NOMO-1 (cell line): ENCODE measurements at regions not wholly inside any gene's neighbourhood (a gene's known extent, or its start where the extent isn't known, plus 50 kb on each side); places are given as distances from the start of the nearest gene placed in this dataset.
"Not testable (repeated sequence)": the region's sequence is repeated elsewhere in the genome, so short reads cannot be mapped to it uniquely, and the experiment has no call there.

Source experiments
- DNase-seq, 2 experiments: peaks; one replicate each; lab custom pipeline; 2025; ENCODE audit not compliant: unreplicated experiment in 2 of 2; lab: John Stamatoyannopoulos, UW

DNA sequence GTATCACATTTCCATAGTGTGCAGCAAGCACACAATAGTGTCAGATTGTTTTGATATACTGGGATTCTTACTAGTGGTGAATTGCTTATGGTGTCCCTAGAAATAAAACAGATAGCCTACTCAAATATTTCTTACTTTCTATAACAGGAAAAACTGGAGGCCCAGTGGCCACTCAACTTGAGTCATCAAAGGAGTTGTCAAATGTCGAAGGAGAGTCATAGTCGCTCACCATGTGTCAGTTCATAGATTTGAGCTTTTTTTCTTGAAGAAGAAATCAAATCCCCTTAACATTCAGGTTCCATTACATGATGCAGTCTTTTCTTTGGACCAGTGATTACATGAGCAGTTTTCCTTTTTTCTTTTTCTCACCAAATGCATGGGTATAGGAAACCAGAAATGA, 1271.0 kb downstream of the RAPGEF2 start:
- DNase-seq: no peak

DNA sequence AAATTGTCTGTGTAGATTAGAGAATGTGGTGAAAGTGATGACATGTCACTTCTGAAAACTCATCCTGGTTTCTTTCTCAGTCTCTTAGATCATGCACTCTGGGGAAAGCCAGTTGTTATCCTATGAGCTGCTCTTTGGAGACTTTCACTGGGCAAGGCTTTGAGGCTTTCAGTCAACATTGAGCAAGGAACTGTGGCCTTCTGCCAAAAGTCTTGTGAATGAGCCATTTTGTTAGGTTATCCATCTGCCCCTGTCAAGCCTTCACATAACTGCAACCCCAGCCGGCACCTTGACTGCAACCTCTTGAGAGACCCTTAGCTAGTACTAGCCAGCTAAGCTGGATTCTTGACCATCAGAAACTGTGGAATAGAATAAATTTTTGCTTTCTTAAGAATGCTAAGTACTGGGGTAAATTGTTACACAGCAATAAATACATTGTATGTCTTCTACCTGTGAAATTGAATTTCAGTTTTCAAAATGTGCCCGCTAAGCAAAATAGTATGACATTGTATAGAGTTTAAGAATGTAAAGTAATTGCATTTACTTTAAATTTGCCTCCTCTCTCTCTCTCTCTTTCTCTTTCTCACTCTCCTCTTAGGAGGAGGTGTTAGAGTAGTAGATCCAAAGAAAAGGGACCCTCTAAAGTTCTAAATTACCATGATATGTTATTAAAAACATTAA, 1273.0 kb downstream of the RAPGEF2 start:
- no peak for DNase-seq

DNA sequence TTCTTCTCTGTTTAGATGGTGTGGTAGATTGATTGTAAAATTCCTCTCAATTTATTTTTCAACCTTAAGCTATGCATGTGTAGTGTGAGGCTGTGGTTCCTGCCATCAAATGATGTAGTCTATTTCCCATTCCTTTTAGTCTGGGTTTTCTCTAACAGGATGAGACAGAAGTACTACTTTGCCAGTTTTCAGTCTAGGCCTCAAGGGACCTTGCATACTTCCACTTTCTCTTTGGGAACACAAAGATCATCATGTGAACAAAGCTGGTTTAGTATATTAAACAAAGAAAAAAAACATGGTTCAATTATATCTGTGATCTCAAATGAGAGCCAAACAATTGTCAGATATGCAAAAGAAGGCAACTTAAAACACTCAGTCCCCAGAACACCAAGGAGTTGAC, 1284.0 kb downstream of the RAPGEF2 start:
- DNase-seq: no peak

DNA sequence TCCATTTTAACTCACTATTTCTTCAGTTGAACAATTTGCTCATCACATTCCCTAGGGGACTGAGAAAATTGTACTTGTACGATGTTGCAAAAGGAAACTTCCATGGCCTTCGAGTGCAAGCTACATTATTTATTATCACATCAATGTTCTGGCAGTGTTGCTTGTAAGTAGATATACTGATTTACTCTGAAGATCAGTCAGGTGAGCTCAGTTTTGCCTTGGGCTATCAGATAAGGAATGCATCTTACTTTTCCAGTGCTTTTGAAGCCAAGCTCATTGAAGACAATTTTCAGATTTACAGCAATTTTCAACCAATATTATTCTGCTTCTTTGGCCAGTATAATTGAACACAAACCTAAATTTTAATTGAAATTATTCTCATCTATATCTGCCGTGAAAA, 1296.9 kb downstream of the RAPGEF2 start:
- no peak for DNase-seq

DNA sequence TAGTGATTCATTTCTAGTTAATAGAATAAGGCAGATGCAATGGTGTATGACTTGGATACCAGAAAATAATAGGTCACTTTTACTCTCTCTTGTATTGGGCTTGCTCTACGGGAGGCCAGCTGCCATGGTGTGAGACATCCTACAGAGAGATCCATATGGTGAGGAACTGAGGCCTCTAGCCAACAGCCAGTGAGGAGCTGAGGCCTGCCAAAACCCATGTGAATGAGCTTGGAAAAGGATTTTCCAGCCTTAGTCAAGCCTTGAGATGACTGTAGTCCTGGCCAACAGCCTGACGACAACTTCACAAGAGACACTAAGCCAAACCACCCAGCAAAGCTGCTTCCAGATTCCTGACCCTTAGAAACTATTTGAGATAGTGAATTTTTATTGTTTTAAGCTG, 1300.2 kb downstream of the RAPGEF2 start:
- DNase-seq: no peak

DNA sequence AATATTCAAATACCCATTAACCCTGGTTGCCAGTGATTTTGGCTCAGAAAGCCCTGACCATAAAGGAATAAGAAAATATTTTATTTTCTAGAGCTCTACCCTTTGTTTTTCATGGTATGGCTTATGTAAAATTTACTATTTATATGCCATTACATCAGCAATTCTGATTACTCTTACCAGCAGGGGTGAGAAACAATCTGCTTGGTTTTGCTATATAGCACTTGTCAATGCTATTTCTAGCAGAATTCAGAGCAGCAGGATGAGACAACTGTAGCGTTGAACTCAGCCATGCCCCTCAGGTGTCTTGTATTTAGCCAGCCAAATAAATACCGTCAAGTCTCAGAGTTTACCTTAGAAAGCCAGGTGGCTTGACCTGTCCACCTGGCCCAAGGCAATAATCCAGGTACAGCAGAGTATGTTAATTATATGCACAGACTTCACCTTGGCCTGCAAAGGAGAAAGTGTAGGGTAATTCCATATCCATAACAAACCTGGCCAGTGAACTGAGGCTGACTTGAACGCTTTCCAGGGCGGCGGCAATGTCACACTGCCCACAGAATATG, 1303.5 kb downstream of the RAPGEF2 start:
- no peak for DNase-seq

DNA sequence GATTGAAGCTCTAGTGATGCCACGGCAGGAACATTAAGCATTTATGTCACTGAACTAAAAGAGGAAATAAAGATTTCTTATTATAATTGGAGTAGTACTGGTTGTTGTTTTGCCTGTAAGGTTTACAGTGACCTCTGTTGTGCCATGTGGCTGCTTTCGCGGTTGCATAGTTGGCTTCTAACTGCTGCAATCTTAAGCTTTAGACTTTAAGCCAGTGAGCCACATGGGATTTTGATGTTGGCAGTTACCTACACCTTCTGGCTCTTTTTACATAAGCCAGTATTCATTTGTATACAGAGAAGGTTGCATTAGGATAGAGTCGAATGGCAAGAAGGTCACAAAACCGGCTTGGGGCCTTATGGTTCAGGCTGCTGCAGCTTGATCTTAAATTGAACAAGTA, 1311.6 kb downstream of the RAPGEF2 start:
- no peak for DNase-seq

DNA sequence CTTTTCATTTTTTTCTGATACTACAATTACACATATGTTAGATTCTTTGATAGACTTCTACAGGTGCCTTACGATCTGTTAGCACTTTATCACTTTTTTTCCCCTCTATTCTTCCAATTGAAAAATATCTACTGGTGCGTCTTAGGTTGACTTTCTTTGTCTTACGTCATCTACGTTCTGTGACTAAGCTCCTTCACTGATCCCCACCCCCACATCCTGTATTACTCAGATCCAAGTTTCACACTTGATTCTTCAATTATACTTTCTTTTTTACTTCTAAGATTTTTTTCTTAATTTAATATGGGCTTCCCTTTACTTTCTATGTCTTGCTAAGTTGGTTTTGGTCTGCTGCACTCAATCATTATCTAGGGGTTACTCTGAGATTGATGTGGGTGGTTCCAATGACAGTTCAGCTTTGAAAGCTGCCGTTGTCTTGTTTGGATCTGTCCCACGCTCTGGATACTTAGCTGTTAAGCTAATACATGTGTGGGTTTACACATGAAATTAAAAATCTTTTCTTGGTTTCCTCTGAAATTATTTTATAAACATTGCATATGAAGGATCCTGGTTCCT, 1321.1 kb downstream of the RAPGEF2 start:
- DNase-seq: no peak

DNA sequence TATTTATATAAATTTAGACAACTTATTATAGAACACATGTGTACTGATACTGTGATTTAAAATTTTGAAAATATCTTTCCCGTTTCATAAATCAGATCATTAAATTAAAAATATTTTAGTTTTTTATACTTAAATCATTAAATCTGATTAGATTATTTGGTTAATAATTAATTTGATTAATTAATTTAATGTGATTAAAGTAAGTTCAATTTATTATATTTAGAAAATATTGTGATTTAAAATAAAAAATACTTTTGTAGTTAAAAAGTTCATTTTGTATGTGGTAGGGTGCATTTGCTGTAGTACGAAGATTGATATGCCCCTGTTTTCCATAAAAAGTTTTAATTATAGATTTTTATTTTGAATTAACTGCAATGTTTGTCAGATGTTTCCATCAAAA, 1323.4 kb downstream of the RAPGEF2 start:
- no peak for DNase-seq

DNA sequence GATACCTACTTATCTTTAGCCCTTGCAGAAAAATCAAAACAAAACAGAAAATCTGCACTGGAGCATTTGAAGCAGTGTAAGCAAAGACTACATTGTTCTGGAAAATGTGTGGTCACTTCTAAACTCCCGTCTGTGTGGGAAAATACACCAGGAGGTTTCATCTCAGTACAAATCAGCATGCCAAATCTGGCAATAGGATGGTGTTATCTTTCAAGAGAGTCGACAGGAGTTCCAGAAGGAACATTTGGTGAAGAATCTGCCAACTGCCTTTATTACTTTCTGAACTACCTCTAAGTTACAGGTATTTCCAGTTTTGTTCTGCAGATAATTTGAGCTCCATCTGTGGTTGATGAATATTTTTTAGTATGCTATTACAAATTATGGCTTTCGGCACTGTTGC, 1348.0 kb downstream of the RAPGEF2 start:
- DNase-seq: no peak

DNA sequence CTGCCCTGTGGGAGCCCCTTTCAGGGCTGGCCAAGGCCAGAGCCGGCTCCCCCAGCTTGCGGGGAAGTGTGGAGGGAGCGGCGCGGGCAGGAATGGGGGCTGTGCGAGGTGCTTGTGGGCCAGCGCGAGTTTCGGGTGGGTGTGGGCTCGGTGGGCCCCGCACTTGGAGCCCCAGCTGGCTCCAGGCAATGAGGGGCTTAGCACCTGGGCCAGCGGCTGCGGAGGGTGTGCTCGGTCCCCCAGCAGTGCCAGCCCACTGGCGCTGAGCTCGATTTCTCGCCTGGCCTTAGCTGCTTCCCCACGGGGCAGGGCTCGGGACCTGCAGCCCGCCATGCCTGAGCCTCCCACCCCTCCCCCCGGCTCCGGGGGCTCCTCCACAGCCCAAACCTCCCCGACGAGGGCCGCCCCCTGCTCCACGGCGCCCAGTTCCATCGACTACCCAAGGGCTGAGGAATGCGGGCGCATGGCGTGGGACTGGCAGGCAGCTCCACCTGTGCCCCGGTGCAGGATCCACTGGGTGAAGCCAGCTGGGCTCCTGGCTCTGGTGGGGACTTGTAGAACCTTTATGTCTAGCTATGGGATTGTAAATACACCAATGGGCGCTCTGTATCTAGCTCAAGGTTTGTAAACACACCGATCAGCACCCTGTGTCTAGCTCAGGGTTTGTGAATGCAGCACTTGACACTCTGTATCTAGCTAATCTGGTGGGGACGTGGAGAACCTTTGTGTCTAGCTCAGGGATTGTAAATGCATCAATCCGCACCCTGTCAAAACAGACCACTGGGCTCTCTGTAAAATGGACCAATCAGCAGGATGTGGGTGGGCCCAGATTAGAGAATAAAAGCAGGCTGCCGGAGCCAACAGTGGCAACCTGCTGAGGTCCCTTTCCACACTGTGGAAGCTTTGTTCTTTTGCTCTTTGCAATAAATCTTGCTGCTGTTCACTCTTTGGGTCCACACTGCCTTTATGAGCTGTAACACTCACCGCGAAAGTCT, 1379.1 kb downstream of the RAPGEF2 start:
- DNase-seq: not testable (repeated sequence)

DNA sequence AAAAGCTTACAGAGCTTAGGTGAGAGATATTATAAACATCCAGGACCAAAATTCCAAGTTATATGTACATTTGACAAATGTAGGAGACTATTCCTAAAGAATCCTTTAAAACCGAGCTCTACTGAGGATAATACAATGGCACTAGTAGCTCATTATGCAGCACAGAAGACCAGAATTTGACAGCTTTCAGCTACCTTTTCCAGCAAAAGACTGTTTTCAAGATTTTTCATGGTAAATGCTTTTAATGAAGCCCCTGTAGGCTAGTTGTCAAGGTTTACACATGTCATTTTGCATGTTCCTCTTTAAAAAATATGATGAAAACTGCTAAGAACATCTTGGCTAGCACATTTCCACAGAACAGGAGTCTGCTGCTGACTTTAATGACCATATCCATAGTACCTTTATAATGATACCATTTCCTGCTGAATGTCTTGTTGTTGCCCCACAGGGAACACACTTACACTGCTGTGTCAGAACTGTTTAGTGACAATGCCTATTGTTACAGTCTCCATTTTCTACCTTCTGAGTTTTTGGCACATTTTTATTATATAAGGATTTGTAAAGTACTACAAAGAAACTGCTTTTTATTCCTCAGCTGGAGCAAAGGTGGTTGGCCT, 1382.3 kb downstream of the RAPGEF2 start:
- no peak for DNase-seq

DNA sequence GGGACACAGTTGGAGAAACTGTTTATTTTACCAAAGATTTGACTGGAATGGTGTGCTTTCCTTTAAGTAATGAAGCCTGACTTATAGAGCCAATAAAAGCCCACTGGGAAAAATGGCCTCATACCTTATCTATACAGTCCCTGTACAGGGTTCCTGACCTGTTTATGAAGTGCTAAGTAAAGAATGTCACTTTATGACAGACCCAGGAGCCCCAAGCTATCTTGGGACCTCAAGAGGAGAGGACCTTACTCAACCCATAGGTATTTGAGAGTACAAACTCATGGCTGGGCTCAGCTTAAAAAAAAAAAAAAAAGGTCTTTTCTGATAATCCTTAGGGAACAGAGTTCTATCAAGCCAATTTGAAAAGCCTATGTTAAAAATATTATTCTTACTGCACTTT, 1389.3 kb downstream of the RAPGEF2 start:
- DNase-seq: no peak

DNA sequence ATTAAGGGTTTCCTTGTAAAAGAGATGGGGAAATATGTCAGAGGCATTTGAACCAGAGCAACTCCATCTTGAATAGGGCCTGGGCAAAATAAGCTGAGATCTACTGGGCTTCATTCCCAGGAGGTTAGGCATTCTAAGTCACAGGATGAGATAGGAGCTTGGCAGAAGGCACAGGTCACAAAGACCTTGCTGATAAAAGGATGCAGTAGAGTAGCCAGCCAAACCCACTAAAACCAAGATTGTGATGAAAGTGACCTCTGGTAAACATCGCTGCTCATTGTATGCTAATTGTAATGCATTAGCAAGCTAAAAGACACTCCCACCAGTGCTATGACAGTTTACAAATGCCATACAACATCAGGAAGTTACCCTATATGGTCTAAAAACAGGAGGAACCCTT, 1390.3 kb downstream of the RAPGEF2 start:
- DNase-seq: no peak

DNA sequence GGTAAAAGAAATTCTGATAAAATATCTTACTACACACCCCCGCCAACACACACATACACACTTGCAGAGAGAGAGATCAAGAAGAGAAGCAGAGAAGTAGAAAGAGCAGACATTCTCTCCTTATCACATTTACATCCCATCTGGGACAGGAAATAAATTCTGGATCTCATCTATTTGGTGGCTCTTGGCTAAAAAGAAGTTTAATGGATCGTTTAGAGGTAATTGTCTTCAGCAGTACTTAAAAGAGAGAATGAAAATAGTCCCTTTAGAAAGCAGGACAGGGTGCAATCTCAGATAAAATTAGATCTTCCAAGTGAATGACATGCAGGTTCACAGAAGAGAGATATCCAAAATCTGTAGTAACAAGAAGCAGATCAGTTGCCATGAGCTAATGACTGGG, 1392.5 kb downstream of the RAPGEF2 start:
- no peak for DNase-seq

DNA sequence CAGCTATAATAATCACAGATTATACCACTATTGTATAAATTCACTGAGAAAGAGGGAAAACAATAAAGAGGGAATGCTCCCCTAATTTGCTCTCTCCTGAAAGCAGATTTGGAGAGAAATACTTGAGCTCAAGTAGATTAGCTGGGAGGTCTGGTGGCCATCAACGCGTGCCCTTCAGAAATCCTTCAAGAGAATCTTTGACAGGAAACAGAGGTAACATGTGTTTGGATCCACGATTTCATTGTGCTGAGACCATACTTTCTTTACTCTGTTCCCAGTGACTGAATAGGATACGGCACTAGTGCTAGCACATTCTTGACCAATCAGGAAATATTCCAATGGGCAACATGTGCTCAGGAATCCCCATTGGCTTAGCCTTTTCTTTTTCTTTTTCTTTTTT, 1395.3 kb downstream of the RAPGEF2 start:
- no peak for DNase-seq

DNA sequence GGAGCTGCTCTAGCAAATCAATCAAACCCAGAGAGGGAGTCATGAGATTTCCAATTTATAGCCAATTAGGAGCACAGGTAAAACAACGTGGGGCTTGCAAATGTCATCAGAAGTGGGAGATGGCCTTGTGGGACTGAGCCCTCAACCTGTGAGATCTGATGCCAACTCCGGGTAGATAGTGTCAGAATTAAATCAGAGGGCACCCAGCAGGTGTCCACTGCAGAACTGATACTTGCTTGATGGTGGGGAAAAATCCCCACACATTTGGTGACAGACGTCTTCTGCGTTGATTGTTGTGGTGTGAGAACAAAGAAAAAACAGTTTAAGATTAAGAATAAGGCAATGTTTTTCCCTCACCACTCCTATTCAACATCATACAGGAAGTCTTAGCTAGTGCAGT, 1402.8 kb downstream of the RAPGEF2 start:
- DNase-seq: no peak

DNA sequence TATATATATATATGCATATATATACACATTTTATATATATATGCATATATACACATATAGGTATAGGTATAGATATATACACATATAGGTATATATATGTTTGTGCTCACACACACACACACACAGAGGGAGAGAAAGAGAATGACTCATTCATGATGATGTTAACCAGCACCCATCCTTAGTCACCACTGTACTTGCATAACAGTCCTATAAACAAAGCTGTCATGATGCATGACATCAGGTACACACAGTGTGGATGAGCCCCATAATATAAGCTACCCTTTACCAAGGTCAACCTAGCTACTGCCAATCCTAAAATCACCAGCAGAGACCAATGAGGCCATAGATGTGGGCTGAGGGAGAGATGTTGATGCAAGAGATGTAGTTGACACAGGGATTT, 1408.0 kb downstream of the RAPGEF2 start:
- no peak for DNase-seq

DNA sequence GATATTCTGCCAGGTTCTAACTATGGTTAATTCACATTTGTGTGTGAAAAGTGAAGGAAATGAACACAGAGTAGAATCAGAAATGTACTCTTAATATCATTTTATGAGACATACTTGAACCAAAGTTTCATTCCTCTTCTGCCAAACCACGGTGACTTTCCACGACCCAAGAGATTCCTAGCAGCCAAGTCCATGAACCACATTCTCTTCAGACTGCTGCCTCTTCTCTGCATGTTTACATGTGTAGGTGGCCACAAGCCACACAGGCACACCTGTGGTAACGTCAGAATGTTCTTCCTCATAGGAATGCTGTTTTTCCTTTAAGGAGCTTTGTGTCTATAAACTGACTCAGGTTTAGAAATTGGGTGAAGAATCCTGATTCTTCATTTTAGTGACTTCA, 1411.2 kb downstream of the RAPGEF2 start:
- DNase-seq: no peak

DNA sequence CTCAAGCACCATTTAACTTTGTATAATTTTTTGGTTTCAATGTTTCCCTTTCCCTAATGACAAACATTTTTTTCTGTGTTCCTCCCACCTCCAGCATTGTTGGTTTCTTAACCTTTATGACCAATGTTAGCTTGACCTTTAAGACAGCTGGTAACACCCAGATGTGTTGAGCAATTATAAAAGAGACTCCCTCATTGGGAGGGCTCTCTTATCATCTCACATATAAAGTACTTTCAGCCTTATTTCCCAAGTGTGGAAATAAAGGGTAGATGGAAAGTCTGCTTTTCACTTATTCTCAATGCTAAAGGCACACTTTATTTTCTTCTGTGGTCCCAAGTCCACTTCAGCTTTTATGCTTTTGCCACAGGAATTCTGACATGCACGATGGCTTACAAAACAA, 1420.4 kb downstream of the RAPGEF2 start:
- no peak for DNase-seq

DNA sequence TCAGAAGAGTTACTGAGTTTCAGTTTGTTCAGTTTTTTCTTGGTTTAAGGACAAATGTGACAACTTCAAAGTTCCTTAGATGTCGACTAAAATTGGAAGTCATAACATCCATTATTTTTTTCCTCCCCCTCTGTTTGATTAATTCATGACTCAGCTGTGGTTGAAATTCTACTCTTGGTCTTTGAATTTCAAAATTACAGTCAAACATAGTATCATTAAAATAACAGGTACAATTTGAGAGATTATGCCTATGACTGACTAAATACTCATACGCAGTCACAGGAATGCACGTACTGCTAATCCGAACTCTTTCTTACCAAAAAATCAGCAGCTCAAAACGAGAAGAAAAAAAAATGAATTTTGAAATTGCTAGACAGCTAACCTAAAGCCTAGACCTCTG, 1434.8 kb downstream of the RAPGEF2 start:
- no peak for DNase-seq
